GM12864 (cell line): ENCODE measurements at regions not wholly inside any gene's neighbourhood (a gene's known extent, or its start where the extent isn't known, plus 50 kb on each side); places are given as distances from the start of the nearest gene placed in this dataset.

Source experiments
- DNase-seq: peaks from one replicate; pipeline ENCODE4 v3.0.0-alpha.2; 2011; ENCODE audit warnings: low read depth
- H3K4me3 ChIP-seq: 2 replicates; pipeline ENCODE4 v1.5.1; 2011; ENCODE audit warnings: mild to moderate bottlenecking, low read depth, low read length, control low read depth
- CTCF ChIP-seq: IDR thresholded peaks from 2 replicates; pipeline ENCODE4 v1.5.1; 2011; ENCODE audit warnings: low read depth, mild to moderate bottlenecking, moderate library complexity, low read length, control low read depth, inconsistent platforms; ENCODE audit errors: missing control alignments

DNA sequence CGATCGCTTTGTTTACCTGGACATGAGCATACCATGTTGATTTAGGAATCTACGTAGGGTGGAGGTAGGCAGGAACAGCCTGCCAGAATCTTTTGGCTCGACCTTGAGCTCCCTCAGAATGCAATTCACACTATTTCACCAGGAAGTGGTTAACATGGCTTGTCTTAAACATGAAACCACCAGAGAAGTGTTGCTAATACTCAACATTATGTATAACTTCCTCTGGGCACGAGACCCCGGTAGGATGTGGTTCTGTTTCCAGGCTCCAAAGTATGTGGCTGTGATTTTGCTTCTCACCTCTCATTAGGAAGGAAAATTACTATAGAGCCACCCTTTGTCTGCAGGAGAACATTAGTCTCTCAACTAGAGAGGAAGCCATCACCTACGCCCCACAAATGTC lies 59.0 kb upstream of the VCX3B start:
- no peak for TF ChIP-seq CTCF
- no peak overlapping the region for H3K4me3 ChIP-seq
- DNase-seq: no peak

GRCh38 chrX:8413279-8413678 lies 51.4 kb upstream of the VCX3B start:
- no peak overlapping the region for H3K4me3 ChIP-seq
- TF ChIP-seq CTCF: no peak
- DNase-seq: no peak
